Left colon (tissue), 2 donors: ENCODE measurements at regions not wholly inside any gene's neighbourhood (a gene's known extent, or its start where the extent isn't known, plus 50 kb on each side); places are given as distances from the start of the nearest gene placed in this dataset.
"Not testable (repeated sequence)": the region's sequence is repeated elsewhere in the genome, so short reads cannot be mapped to it uniquely, and the experiment has no call there.

Experiments used
- ATAC-seq: fragments of 200-7000 bp; cut with Tn5 transposase; one replicate; pipeline ENCODE4 v1.9.1; 2020; ENCODE audit warnings: mild to moderate bottlenecking, moderate library complexity
- DNase-seq, 2 donors: peaks; one replicate each; pipeline ENCODE4 v3.0.0-alpha.2; 2020
- intact Hi-C, 2 donors: fragments of 100-400 bp; cut with DNase I in 1 of 2; cut with micrococcal nuclease in 1 of 2; formaldehyde crosslinking; loops; one replicate each; pipeline versions ENCODE4 v1.11.2 to v1.14.0; 2022; cut with DNase I, micrococcal nuclease
- donor health status: DM: no; HTN: no; CAD: no.
- donor health status: DM: yes; HTN: yes; CAD: no.

DNA sequence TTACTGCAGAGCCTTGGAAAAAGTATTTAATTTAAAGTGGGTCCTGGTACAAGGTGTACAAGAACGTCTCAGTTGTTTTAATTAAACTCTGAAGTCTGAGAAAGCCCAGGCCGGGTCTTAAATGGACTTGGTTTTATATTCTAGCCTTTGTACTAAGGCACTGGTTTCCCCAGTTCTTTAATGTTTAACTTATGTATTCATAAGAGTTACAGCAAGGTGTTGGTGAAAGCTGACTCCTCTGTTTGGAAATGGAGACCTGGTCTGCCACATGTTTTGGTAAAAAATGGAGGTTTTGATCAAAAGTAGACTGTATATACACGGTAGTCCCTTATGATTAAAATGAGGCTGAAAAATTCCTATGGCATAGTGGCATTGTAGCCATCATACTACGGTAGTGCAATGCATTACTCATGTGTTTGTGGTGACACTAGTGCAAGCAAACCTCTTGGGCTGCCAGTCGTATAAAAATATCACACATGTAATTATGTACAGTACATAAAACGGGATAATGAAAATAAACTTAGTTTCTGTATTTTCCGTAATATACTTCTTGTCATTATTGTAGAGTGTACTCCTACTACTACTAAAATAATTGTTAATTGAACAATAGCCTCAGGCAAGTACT, 883.4 kb upstream of the SPRY2 start:
- ATAC-seq (peak; percentile 97), DNase-seq (no peak)
- intact Hi-C loops, result no loop called here

GRCh38 chr13:81223778-81224177, 882.9 kb upstream of the SPRY2 start:
- intact Hi-C loops, result no loop called here
- DNase-seq (peak in 1 of 2 donors; percentile 16), ATAC-seq (peak; percentile 74)

- ATAC-seq (no peak), DNase-seq (no peak)
- intact Hi-C loops, result no loop called here
Observed at GRCh38 chr13:81211713-81212112, 870.8 kb upstream of the SPRY2 start.

DNA sequence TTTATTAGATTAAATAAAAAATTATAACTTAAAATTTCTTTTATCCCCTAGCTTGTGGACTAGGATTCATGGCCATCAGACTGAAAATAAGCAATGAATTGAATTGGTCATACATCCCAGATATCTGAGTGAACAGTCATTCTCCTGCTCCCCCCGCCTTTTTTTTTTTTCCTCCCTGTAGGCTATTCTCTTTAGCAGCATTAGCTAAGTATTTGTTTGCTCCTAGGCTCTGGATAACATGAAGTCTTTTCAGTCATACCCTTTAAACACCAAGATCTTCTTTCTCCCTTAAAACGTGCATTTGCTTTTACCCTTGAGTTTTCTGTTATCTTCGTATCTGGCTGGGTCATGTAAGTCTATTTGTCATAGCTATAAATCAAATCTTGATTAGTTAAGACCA, 866.7 kb upstream of the SPRY2 start:
- DNase-seq (no peak), ATAC-seq (no peak)
- intact Hi-C loops, result no loop called here

GRCh38 chr13:81207231-81207630, 866.3 kb upstream of the SPRY2 start:
- intact Hi-C loops, result no loop called here
- ATAC-seq, result no peak

DNA sequence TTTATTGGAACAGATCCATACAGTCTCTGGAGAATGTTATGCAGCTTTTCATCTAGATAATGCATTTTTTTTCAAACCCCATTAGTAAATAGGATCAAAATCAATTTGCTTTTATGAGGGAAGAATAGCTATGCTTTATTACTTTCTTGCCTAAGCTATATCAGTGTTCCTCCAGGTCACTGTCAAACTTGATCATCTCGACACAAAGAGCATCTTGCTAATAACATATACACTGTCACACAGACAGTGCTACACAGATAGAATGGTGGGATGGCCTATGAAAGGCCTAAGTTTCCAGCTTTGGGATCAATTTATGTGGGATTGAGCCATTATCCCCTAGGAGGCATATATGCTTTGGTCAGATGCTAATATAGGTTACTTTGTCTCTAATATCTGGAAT, 862.9 kb upstream of the SPRY2 start:
- ATAC-seq (no peak), DNase-seq (no peak)
- intact Hi-C loops, result no loop called here

More at GRCh38 chr13:81207231-81207630, 866.3 kb upstream of the SPRY2 start:
- no peak for DNase-seq

GRCh38 chr13:81199956-81200355, 859.0 kb upstream of the SPRY2 start:
- DNase-seq (no peak), ATAC-seq (no peak)
- intact Hi-C loops, result no loop called here

DNA sequence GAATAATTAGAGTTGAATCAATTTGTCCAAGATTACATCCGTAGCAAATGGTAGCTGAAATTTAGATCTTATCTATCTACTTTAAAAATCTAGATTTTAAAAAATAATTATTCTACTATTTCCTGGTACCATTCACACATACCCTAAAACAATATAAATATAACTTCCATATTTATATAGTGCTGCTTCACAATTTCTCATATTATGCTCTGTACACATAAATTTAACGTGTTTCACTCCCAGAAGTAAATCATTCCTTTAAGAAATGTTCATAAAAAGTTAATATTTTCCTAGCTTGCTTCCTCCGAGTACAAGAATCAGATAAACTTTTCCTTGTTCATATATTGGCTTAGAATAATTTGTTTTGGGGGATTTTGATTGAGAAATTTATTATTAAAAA, 857.0 kb upstream of the SPRY2 start:
- ATAC-seq, result peak; percentile 93

DNA sequence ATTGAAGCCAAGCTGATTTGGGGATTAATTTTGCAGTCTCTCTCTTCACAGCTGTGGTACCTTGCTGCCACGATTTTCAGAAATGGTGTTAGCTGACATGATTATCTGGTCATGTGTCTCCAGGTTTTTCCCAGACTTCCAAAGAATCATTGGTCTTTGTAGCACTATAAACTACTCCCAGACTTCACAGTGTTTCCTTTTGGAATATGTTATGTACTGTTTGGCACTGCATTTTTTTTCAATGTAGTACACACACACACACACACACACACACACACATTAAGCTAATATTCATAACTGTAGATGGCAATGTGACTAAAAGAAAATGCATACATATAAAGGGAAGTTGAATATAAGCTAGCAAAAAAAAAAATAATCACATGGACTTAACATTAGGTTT, 856.6 kb upstream of the SPRY2 start:
- DNase-seq (no peak), ATAC-seq (peak; percentile 76)
- intact Hi-C loops, result no loop called here

More for the DNA sequence above, 857.0 kb upstream of the SPRY2 start:
- DNase-seq, result no peak
- intact Hi-C loops, result no loop called here

GRCh38 chr13:81194362-81194761, 853.4 kb upstream of the SPRY2 start:
- no peak for DNase-seq
- no peak for ATAC-seq
- intact Hi-C loops, result no loop called here

GRCh38 chr13:81184556-81185265, 843.8 kb upstream of the SPRY2 start:
- intact Hi-C loops, result no loop called here
- ATAC-seq (no peak), DNase-seq (no peak)

- ATAC-seq (no peak), DNase-seq (no peak)
- intact Hi-C loops, result no loop called here
Observed at GRCh38 chr13:81172603-81173002, 831.7 kb upstream of the SPRY2 start.

DNA sequence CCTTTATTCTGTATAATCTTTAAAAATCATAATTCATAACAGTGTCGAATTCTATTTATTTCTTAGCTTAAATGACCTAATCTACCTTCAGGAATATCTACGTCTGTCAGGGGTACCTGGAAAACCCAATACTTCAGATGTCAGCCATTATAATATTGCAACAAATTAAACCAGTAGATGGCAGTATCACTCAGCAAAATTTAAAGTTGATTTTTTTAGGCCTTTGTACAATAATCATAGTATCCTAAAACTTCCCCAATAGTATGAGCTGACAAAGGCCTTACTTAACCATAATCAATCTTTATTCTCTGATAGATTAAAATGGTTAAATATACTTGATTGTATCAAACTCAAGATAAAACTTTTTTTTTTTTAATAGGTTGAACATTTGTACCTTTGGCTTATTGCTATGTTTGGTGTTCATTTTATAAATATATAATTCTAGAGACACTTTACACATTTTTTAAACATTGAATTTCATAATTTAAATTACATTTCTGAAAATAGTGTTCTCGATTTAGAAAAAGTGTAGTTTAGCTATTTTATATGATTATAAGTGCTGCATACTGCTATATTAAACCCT, 830.2 kb upstream of the SPRY2 start:
- ATAC-seq (peak; percentile 60), DNase-seq (no peak)
- intact Hi-C loops, result no loop called here

- intact Hi-C loops, ATAC-seq, DNase-seq: not testable (repeated sequence)
Observed at GRCh38 chr13:81163823-81164222, 822.9 kb upstream of the SPRY2 start.

DNA sequence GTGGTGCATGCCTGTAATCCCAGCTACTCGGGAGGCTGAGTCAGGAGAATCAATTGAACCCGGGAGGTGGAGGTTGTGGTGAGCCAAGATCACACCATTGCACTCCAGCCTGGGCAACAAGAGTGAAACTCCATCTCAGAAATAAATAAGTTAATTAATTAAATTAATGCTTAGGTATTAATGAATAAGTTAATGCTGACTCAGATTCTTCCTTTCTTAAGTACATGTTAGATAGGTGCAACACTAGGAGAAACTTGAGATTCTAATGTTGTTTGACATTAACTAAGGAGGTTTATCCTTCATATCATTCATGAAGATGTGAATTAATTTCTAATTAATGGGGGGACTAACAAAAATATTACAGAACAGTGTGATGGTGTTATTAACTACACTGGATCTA, 812.6 kb upstream of the SPRY2 start:
- intact Hi-C loops, result no loop called here
- ATAC-seq (no peak), DNase-seq (no peak)

- no peak for ATAC-seq
- DNase-seq, result no peak
- intact Hi-C loops, result no loop called here
Observed at GRCh38 chr13:81148822-81149221, 807.9 kb upstream of the SPRY2 start.

DNA sequence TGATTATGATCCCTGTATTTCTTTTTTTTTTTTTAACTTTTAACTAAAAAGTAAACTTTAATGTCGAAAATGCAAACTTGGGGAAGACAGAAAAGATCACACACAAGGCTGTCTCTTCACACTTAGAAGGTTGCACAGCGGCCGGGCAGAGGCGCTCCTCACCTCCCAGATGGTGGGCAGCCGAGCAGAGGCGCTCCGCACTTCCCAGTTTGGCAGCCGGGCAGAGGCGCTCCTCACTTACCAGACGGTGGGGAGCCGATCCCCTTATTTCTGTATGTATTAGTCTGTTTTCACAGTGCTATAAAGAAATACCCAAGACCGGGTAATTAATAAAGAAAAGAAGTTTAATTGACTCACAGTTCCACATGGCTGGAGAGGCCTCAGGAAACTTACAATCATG, 805.6 kb upstream of the SPRY2 start:
- intact Hi-C loops, ATAC-seq, DNase-seq: not testable (repeated sequence)

DNA sequence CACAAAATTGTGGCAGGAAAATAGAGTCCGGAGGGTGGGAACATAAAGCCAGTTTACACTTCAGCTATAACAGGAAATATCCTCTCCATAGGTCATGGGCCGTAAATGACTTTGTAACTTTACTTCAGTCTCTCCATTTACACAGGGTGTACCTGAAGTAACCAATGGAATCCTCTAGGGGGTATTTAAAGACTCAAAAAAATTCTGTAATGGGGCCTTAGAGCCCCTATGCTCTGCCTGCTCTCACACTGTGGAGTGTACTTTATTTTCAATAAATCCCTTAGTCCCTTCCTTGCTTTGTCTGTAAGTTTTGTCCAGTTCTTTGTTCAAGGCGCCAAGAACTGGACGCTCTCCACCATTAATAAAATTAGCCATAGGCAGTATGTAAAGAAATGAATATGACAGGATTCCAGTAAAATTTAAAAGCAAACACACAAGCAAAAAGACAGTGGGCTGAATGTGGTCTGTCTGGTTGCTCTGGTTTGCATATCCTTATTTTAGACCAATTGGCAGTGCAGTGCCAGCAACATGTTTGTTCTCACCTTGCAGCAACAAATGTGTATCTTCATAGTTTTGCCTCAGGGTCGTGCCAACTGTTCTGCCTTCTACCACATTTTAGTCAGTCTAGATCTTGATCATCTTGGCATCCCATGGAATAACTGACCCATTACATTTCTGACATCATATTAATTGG, 801.5 kb upstream of the SPRY2 start:
- DNase-seq, result no peak
- ATAC-seq, result no peak
- intact Hi-C loops, result no loop called here

DNA sequence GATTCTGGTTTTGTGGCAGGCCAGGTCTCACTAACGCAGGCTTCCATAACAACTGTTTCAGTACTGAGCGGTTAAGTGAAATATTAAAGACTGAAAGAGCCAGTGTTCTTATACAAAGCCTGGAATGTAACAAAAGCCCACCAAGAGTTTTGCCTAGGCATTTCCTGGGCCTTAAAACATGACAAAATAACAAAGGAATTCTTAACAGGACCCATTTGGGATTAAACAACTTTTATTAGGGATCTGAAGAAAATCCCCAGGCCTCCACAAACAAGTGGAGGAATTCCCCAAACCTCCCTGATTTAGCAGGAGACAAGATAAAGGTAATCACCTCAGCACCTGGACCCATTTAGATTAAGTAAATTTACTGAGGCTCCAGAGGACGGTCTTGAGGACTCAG, 799.7 kb upstream of the SPRY2 start:
- intact Hi-C loops, result no loop called here
- ATAC-seq, result no peak
- DNase-seq, result no peak

- DNase-seq, result no peak
- intact Hi-C loops, result no loop called here
- no peak for ATAC-seq
Observed at GRCh38 chr13:81139987-81140386, 799.1 kb upstream of the SPRY2 start.
